Esophagus squamous epithelium (tissue), 5 donors: ENCODE measurements at regions not wholly inside any gene's neighbourhood (a gene's known extent, or its start where the extent isn't known, plus 50 kb on each side); places are given as distances from the start of the nearest gene placed in this dataset.

ENCODE experiments used
- DNase-seq: peaks from one replicate; lab custom pipeline; 2025; lab: John Stamatoyannopoulos, UW
- H3K27ac ChIP-seq, 4 donors: fragments of 200-600 bp; sonication (generic); one replicate each; pipeline ENCODE4 v1.5.1; 2016 to 2019; ENCODE audit warnings: mild to moderate bottlenecking in 1 of 4
- H3K27me3 ChIP-seq, 4 donors: fragments of 200-600 bp; sonication (generic); 1 replicate in 3 of 4; 2 replicates in 1 of 4; pipeline versions ENCODE4 v1.5.1 to v1.6.0; 2017 to 2021; ENCODE audit warnings: antibody characterized with exemption in 1 of 4
- H3K36me3 ChIP-seq, 3 donors: fragments of 200-600 bp; sonication (generic); one replicate each; pipeline ENCODE4 v1.5.1; 2016 to 2019
- H3K4me1 ChIP-seq, 3 donors: fragments of 200-600 bp; sonication (generic); one replicate each; pipeline ENCODE4 v1.5.1; 2017 to 2019
- H3K4me3 ChIP-seq, 4 donors: fragments of 200-600 bp; sonication (generic); 1 replicate in 3 of 4; 2 replicates in 1 of 4; pipeline ENCODE4 v1.5.1; 2016 to 2019; ENCODE audit warnings: mild to moderate bottlenecking in 2 of 4, moderate library complexity in 1 of 4
- H3K9me3 ChIP-seq, 3 donors: fragments of 200-600 bp; sonication (generic); one replicate each; pipeline ENCODE4 v1.5.1; 2016 to 2019
- POLR2A ChIP-seq, 4 donors: fragments of 450-650 bp; IDR thresholded peaks; one replicate each; pipeline ENCODE4 v1.6.1; 2017; ENCODE audit warnings: antibody characterized with exemption in 4 of 4, mild to moderate bottlenecking in 4 of 4, moderate library complexity in 3 of 4
- WGBS, 2 donors: methylation state at CpG; one replicate each; pipeline ENCODE4 v1.1.5; 2018; 5-methylcytosine and 5-hydroxymethylcytosine counted together
- intact Hi-C: fragments of 100-400 bp; cut with DNase I; formaldehyde crosslinking; loops from one replicate; pipeline ENCODE4 v1.15.0; 2022
- TF ChIP-seq, protein P1 (sequence below), 6 experiments: fragments of 450-650 bp in 4 of 6; fragments of 200-600 bp in 2 of 6; sonication (generic) in 2 of 6; IDR thresholded peaks; one replicate each; pipeline ENCODE4 v1.5.1; 2016 to 2019; ENCODE audit warnings: antibody characterized with exemption in 6 of 6, mild to moderate bottlenecking in 4 of 6, moderate library complexity in 4 of 6
- donor health status: DM: yes; HTN: yes; CAD: no.

DNA sequence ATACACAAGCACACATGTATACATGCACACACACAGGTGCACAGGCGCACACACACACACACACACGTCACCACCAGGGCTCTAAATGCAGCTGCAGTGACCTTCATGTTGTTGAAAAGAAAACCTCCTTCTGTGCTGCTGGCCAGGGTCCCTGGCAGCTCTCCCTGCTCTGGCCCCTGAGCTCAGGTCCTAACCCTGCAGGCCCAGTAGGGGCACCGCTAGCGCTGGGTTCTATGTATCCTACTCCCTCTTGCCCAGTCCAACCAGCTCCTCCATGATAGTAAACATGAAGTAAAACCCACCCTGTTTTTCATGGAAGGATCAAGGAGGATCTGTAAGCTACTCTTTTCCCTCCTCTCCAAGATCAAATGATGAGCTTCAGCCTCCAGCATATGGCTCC lies 172.8 kb downstream of the RBFOX3 start:
- intact Hi-C loops: no loop called here
- H3K36me3 ChIP-seq: no peaks in the 10 kb centered on the region
- no peak for DNase-seq
- TF ChIP-seq, protein P1, sequence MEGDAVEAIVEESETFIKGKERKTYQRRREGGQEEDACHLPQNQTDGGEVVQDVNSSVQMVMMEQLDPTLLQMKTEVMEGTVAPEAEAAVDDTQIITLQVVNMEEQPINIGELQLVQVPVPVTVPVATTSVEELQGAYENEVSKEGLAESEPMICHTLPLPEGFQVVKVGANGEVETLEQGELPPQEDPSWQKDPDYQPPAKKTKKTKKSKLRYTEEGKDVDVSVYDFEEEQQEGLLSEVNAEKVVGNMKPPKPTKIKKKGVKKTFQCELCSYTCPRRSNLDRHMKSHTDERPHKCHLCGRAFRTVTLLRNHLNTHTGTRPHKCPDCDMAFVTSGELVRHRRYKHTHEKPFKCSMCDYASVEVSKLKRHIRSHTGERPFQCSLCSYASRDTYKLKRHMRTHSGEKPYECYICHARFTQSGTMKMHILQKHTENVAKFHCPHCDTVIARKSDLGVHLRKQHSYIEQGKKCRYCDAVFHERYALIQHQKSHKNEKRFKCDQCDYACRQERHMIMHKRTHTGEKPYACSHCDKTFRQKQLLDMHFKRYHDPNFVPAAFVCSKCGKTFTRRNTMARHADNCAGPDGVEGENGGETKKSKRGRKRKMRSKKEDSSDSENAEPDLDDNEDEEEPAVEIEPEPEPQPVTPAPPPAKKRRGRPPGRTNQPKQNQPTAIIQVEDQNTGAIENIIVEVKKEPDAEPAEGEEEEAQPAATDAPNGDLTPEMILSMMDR (IDR thresholded peaks at IDR 0.05): no peak
- no peak for TF ChIP-seq POLR2A (IDR thresholded peaks at IDR 0.05)
- WGBS, 2 donors: 67 to 70% methylated on average over 1 to 3 of the region's 4 CpGs
- no peaks in the 10 kb centered on the region for H3K4me1 ChIP-seq
- no peaks in the 10 kb centered on the region for H3K9me3 ChIP-seq
- H3K4me3 ChIP-seq: no peak overlapping the region
- no peak overlapping the region for H3K27ac ChIP-seq
- H3K27me3 ChIP-seq: peaks cover 0 to 53% (median 0%) of the 10 kb centered on the region in 4 donors

DNA sequence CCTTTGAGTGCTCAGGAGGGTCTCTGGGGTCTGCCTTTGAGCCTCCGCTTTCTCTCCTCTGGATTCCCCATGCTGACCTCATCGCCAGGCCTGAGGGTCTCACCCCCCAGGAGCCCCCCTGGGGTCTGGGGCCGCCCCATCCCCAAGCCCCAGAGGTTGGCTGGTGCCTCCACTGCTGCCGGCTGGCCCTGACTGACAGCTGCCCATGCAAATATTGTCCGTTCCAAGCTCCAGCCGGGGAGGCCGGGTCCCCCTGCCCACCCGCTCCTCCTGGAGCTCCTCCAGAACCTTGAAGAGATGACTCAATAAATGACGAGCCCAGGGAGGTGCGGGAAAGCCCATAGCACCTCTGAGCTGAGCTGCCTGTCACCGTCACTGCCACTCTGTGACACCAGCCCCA lies 173.8 kb downstream of the RBFOX3 start:
- Histone ChIP-seq H3K27ac (no peak overlapping the region), H3K4me1 (no peaks in the 10 kb centered on the region), H3K9me3 (no peaks in the 10 kb centered on the region), H3K36me3 (no peaks in the 10 kb centered on the region), H3K27me3 (peaks cover 0 to 53% (median 0%) of the 10 kb centered on the region in 4 donors), H3K4me3 (no peak overlapping the region)
- intact Hi-C loops: no loop called here
- no peak for TF ChIP-seq POLR2A (IDR thresholded peaks at IDR 0.05)
- TF ChIP-seq, protein P1 (IDR thresholded peaks at IDR 0.05): no peak
- whole genome bisulfite sequencing, 2 donors: 75% methylated on average over 2 of the region's 11 CpGs; no CpG with 5 or more reads in 1 of the 2 donors
- no peak for DNase-seq

DNA sequence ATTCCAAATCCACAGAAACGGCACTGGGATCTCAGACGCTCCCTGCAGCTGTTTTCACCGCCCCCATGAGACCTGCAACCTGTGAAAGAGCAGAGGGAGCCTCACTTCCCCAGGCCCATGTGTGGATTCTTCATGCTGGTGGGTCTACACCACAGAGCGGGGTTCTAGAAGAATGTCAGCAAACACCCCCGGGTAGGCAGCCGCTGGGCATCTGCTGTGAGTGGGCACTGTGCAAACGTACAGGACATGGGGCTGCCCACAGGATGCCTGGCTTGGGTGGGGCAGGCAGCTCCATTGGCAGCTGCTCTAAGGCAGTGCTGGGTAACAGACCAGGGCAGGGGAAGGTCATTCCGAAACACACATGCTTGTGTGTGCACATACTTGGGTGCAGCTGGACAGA lies 174.9 kb downstream of the RBFOX3 start:
- no peaks in the 10 kb centered on the region for H3K36me3 ChIP-seq
- TF ChIP-seq, protein P1 (IDR thresholded peaks at IDR 0.05): no peak
- no peak for TF ChIP-seq POLR2A (IDR thresholded peaks at IDR 0.05)
- no peak overlapping the region for H3K4me3 ChIP-seq
- no peaks in the 10 kb centered on the region for H3K9me3 ChIP-seq
- DNase-seq: no peak
- 66 to 100% methylated on average over 2 to 7 of the region's 8 CpGs for WGBS, 2 donors
- H3K4me1 ChIP-seq: no peaks in the 10 kb centered on the region
- H3K27ac ChIP-seq: no peak overlapping the region
- H3K27me3 ChIP-seq: peaks cover 0 to 53% (median 0%) of the 10 kb centered on the region in 4 donors
- intact Hi-C loops: no loop called here

DNA sequence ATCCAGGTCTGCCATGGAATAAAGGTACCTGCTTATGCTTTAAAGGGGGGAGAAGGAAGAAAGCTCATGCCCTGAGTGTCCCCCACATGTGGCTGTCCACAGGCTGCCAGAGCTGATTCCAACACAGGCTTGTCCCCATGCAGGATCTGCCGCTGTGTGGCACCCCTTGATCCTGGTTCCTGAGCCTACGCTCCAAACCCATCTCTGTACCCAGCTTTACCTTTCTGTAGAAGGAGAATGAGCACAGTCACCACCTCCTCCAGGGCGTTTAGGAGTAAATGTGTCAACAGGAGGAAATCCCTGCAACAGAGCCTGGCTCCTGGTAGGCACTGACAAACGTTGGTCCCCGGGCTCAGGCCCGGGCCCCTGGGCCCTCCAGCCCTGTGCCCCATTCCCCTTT lies 175.6 kb downstream of the RBFOX3 start:
- Histone ChIP-seq H3K36me3 (no peaks in the 10 kb centered on the region), H3K27me3 (peaks cover 0 to 49% (median 0%) of the 10 kb centered on the region in 4 donors), H3K9me3 (no peaks in the 10 kb centered on the region), H3K4me1 (no peaks in the 10 kb centered on the region), H3K4me3 (no peak overlapping the region), H3K27ac (no peak overlapping the region)
- intact Hi-C loops: no loop called here
- no peak for DNase-seq
- 53 to 72% methylated on average over 4 to 6 of the region's 6 CpGs for WGBS, 2 donors
- TF ChIP-seq POLR2A (IDR thresholded peaks at IDR 0.05): no peak
- TF ChIP-seq, protein P1 (IDR thresholded peaks at IDR 0.05): no peak

DNA sequence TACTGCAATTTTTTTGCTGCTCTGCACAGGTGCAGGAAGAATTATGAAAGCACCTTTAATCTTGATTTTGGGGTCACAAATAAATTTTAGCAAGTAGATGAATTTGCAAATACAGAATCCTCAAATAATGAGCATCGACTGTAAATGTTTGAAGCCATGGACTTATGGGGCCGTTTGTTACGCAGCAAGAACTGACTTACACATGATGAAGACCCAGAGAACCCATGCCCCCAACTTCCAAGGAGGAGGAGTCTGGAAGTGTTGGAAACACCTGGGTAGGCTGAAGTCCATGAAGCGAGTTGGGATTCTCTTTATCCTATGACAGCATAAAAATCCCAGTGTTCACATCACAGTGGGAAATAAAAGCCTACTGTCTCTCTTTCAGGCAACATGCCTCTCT lies 176.6 kb downstream of the RBFOX3 start:
- peaks cover 0 to 56% (median 0%) of the 10 kb centered on the region in 4 donors for H3K27me3 ChIP-seq
- WGBS, 2 donors: 89 to 96% methylated on average over 4 of the region's 4 CpGs
- TF ChIP-seq POLR2A (IDR thresholded peaks at IDR 0.05): no peak
- TF ChIP-seq, protein P1 (IDR thresholded peaks at IDR 0.05): no peak

More for the DNA sequence above, 176.6 kb downstream of the RBFOX3 start:
- no peak for DNase-seq
- intact Hi-C loops: no loop called here
- no peaks in the 10 kb centered on the region for H3K9me3 ChIP-seq
- H3K27ac ChIP-seq: no peak overlapping the region
- H3K4me1 ChIP-seq: no peaks in the 10 kb centered on the region
- H3K36me3 ChIP-seq: no peaks in the 10 kb centered on the region
- H3K4me3 ChIP-seq: no peak overlapping the region
